Stimulated activated effector memory CD8-positive, alpha-beta T cell treated with anti-CD3 and anti-CD28 coated beads, Interleukin-12 subunit alpha, Interleukin-12 subunit beta, amount 100 ng/mL, for 72 hours (primary cell): ENCODE measurements at regions not wholly inside any gene's neighbourhood (a gene's known extent, or its start where the extent isn't known, plus 50 kb on each side); places are given as distances from the start of the nearest gene placed in this dataset.

Source experiments
- ATAC-seq: fragments of 150-1000 bp; cut with Tn5 transposase; 2 replicates; pipeline ENCODE4 v1.10.0; 2021
- DNase-seq, 2 donors: peaks; one replicate each; pipeline ENCODE4 v3.0.0; 2021 to 2022; ENCODE audit warnings: low spot score in 2 of 2
- H3K27ac Mint-ChIP-seq: one replicate; pipeline ENCODE4 v1.8.0; 2022; ENCODE audit warnings: mild to moderate bottlenecking, mixed read lengths
- H3K36me3 Mint-ChIP-seq: one replicate; pipeline ENCODE4 v1.8.0; 2022; ENCODE audit warnings: mild to moderate bottlenecking, mixed read lengths
- H3K4me1 Mint-ChIP-seq: one replicate; pipeline ENCODE4 v1.8.0; 2022; ENCODE audit warnings: mixed read lengths
- H3K4me3 Mint-ChIP-seq: one replicate; pipeline ENCODE4 v1.8.0; 2022; ENCODE audit warnings: mild to moderate bottlenecking, mixed read lengths
- H3K9me3 Mint-ChIP-seq: one replicate; pipeline ENCODE4 v1.8.0; 2022; ENCODE audit warnings: mixed read lengths

DNA sequence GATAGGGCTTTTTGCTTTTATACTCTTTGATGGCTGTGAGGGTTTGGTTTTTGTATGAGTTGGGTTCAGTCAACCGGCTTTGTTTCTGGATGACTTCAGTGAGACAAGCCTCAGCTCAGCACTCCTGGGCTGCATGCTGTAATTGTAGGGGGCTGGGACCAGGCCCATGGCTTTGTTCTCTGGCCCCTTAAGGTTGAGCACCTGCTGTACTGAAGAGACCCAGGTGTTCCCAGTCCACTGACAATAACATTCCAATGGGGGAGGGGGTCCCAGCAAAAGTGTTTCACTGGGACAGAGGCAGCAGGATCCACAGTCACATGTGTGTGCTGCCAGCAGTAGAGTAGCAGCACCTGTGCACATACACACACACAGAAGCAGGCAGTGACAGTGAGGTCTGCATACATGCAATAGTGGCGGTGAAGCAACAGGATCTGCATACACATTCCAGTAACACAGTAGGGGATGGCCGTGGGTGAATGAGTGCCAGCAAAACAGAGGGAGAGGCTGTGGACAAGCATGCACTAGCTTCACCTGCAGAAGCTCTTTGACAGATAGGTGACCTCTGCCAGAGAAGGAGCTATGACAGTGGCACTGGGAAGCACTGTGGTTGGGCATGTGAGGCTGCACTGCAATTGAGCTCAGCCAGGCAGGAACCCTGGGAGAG is 240.4 kb downstream of the ASCL1 start:
- Mint-ChIP-seq H3K4me1 (no peaks in the 10 kb centered on the region), H3K36me3 (no peaks in the 10 kb centered on the region), H3K9me3 (peaks cover 2% of the 10 kb centered on the region), H3K27ac (no peak overlapping the region), H3K4me3 (no peak overlapping the region)
- DNase-seq (no peak), ATAC-seq (no peak)

DNA sequence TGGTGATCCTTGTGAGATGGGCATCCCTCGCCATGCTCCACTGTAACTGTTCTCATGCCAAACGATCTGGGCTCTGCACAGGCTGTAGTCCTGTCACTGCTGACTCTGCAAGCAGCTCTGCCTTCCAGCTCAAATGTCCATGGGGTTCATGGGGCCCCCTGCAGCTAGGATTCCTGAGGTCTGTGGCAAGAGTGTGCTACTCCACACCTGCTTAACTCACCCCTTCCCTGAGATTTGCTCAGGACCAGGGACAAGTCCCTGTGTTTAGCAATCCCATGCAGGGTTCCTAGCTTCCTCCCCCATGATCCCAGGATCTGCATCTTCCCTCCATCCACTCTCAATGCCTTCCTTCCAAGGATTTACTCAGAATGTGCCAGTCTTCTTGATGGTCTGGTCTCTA is 241.0 kb downstream of the ASCL1 start:
- DNase-seq = no peak
- H3K27ac Mint-ChIP-seq = no peak overlapping the region
- H3K4me1 Mint-ChIP-seq = no peaks in the 10 kb centered on the region
- H3K4me3 Mint-ChIP-seq = no peak overlapping the region
- ATAC-seq = no peak
- no peaks in the 10 kb centered on the region for H3K36me3 Mint-ChIP-seq
- H3K9me3 Mint-ChIP-seq = peaks cover 2% of the 10 kb centered on the region

DNA sequence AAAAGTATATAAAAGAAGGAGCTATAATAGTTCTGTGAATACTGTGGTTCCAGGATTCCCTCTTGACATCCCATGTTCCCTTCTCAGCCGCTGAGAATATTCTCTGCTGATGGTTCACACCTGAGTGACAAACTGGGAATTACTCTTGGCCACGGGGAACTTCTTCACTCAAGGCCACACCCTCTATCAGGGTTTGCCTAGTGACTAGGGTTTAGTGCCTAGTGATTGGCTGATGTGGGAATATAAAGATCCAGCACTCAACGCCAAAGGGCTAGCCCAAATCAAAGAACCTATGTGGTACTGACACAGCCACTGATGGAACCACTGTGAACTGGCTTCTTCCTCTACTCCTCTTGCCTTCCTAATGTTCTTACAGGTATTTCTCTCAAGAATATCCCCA is 248.4 kb downstream of the ASCL1 start:
- H3K4me3 Mint-ChIP-seq = no peak overlapping the region
- ATAC-seq (no peak), DNase-seq (no peak)
- no peaks in the 10 kb centered on the region for H3K9me3 Mint-ChIP-seq
- no peaks in the 10 kb centered on the region for H3K36me3 Mint-ChIP-seq
- no peaks in the 10 kb centered on the region for H3K4me1 Mint-ChIP-seq
- no peak overlapping the region for H3K27ac Mint-ChIP-seq

DNA sequence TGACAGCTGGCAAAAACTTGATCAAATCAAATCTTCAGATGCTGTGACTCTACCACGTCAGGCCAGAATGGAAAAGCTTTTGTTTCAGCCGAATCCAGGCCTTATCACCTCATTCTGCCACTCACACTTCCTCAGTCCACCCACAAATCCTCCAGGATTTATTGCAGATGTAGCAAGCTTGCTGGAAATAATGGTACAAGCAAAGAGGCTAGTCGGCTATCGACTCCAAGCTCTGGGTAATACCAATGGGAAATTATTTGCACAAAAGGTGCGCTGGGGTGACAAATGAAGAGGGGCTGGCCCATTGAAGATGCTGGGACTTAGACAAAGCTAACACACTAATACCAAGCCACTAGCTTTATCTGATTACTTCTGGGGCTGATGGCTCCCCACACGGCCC is 250.5 kb downstream of the ASCL1 start:
- Mint-ChIP-seq H3K4me1 (no peaks in the 10 kb centered on the region), H3K9me3 (no peaks in the 10 kb centered on the region), H3K36me3 (no peaks in the 10 kb centered on the region), H3K27ac (no peak overlapping the region), H3K4me3 (no peak overlapping the region)
- no peak for ATAC-seq
- no peak for DNase-seq

- H3K4me3 Mint-ChIP-seq = no peak overlapping the region
- ATAC-seq (no peak), DNase-seq (no peak)
- no peaks in the 10 kb centered on the region for H3K4me1 Mint-ChIP-seq
- H3K9me3 Mint-ChIP-seq = peaks cover 2% of the 10 kb centered on the region
- no peaks in the 10 kb centered on the region for H3K36me3 Mint-ChIP-seq
- no peak overlapping the region for H3K27ac Mint-ChIP-seq
Measured at GRCh38 chr12:103241184-103241583, 254.6 kb downstream of the C12orf42 start.

DNA sequence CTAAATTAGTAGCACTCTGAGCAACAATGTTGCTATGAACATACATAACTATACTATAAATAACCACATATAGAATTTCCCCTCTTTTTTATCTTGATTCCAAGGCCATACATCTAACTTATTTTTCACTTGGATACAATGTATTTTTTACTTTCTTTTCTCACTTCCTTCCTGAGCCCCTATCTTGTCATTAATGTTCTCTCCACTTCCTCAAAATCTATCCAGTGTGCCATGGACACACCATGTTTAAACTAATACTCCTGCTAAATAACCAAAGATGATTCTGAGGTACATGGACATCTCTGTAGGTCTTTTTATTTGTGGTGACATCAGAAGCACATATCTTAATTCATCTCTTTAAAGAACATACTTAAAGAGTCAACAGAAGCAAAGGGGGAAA is 251.2 kb downstream of the C12orf42 start:
- H3K27ac Mint-ChIP-seq = no peak overlapping the region
- no peaks in the 10 kb centered on the region for H3K4me1 Mint-ChIP-seq
- H3K4me3 Mint-ChIP-seq = no peak overlapping the region
- DNase-seq = no peak
- no peaks in the 10 kb centered on the region for H3K9me3 Mint-ChIP-seq
- ATAC-seq = no peak
- H3K36me3 Mint-ChIP-seq = no peaks in the 10 kb centered on the region

- H3K36me3 Mint-ChIP-seq = no peaks in the 10 kb centered on the region
- no peak overlapping the region for H3K27ac Mint-ChIP-seq
- DNase-seq (no peak), ATAC-seq (no peak)
- no peak overlapping the region for H3K4me3 Mint-ChIP-seq
- peaks cover 4% of the 10 kb centered on the region for H3K9me3 Mint-ChIP-seq
- no peaks in the 10 kb centered on the region for H3K4me1 Mint-ChIP-seq
Measured at GRCh38 chr12:103247531-103247930, 248.2 kb downstream of the C12orf42 start.

DNA sequence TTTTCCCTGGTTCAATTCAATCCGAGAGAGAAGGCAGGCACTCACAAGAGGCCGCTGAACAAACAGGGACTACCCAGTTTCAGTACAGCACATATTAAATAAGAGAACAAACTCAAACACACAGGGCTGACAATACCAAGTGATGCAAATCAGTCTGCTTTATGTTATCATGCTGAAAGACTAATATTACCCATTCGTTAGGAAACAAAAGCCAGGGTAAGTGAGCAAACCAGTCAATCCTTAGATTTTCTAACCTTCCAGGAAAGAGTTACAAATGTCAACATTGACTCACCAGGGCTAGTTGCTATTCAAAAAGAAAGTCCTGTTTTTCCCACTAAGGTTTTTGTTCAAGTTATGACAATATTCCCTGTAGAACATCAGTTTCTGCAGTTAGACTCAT is 246.2 kb downstream of the C12orf42 start:
- no peaks in the 10 kb centered on the region for H3K4me1 Mint-ChIP-seq
- no peaks in the 10 kb centered on the region for H3K36me3 Mint-ChIP-seq
- no peak for DNase-seq
- H3K9me3 Mint-ChIP-seq = peaks cover 4% of the 10 kb centered on the region
- H3K27ac Mint-ChIP-seq = no peak overlapping the region
- peak; percentile 52 for ATAC-seq
- H3K4me3 Mint-ChIP-seq = no peak overlapping the region

DNA sequence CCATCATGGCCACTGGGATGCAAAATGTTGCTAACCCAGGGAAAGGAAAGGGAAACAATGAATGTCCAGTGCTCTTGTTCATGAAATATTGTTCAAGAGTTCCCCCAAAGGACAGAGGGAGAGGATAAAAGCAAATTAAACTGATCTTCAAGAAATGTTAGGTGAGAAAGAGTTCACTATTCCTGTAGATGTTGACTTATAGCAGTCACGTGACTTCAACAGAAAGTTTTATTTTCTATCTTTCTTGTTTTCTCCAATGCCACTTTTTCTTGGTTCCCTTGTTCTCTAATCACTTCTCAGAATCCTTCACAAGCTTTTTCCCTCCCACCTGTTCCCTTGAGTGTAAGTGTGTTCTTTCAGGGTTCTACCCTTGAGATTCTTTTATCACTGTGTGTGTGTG is 245.3 kb downstream of the C12orf42 start:
- Mint-ChIP-seq H3K36me3 (no peaks in the 10 kb centered on the region), H3K9me3 (peaks cover 4% of the 10 kb centered on the region), H3K27ac (no peak overlapping the region), H3K4me3 (no peak overlapping the region), H3K4me1 (no peaks in the 10 kb centered on the region)
- ATAC-seq (no peak), DNase-seq (no peak)
